ENCODE measurements at regions not wholly inside any gene's neighbourhood (a gene's known extent, or its start where the extent isn't known, plus 50 kb on each side); places are given as distances from the start of the nearest gene placed in this dataset.

- TF ChIP-seq RARB (CRISPR knock-in tag; IDR thresholded peaks at IDR 0.05) (no peak), SNAI2 (CRISPR knock-in tag; IDR thresholded peaks at IDR 0.05) (no peak), PATZ1 (CRISPR knock-in tag; IDR thresholded peaks at IDR 0.05; ENCODE audit: borderline replicate concordance) (no peak)
Observed at GRCh38 chr5:103973669-103974068, 411.1 kb upstream of the NUDT12 start.
